ENCODE measurements at regions not wholly inside any gene's neighbourhood (a gene's known extent, or its start where the extent isn't known, plus 50 kb on each side); places are given as distances from the start of the nearest gene placed in this dataset.

DNA sequence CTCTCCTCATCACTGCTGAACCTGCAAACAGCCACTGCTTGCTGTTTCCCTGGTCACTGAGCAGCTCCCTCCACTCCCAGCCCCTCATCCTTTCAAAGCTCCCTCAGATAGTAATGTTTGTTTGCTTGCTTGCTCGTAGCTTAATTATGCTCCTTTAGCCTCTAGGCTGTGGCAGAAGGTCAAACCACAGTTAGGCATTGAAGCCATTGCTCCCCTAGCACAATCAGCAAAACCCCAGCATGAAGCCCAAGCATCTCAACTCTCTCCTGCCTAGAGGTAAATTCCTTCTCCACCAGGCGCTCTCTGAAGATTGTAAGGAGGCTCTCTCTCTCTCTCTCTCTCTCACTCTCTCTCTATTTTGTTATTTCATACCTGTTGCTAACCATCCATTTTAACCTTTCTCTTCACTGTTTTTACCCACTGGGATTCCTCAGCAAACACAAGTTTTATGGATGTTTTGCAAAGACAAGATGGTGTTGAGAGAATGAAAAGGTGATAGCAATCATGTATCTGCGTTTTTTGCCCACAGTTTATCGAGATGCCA is 135.9 kb upstream of the HNRNPA3 start:
- Histone ChIP-seq H3K36me3 (ENCODE audit: control insufficient read depth in 2 of 2, insufficient read depth in 2 of 2, low read length in 2 of 2) (no peaks in the 10 kb centered on the region), H3K4me3 (ENCODE audit: low read length in 2 of 2) (no peak overlapping the region), H3K9me3 (ENCODE audit: control insufficient read depth in 2 of 2, low read length in 2 of 2) (no peaks in the 10 kb centered on the region), H3K9ac (ENCODE audit: low read depth in 1 of 2, low read length in 2 of 2) (no peak overlapping the region), H3K27me3 (ENCODE audit: control insufficient read depth in 2 of 2, insufficient read depth in 2 of 2, low read length in 2 of 2) (peaks cover 2 to 3% of the 10 kb centered on the region in 2 donors), H3K4me1 (ENCODE audit: control insufficient read depth in 2 of 2, insufficient read depth in 2 of 2, low read length in 2 of 2) (no peaks in the 10 kb centered on the region), H3K27ac (ENCODE audit: low read depth in 2 of 2, low read length in 2 of 2) (no peak overlapping the region)

GRCh38 chr2:177077778-177078177 is 134.8 kb upstream of the HNRNPA3 start:
- H3K36me3 ChIP-seq (ENCODE audit: control insufficient read depth in 2 of 2, insufficient read depth in 2 of 2, low read length in 2 of 2) = no peaks in the 10 kb centered on the region
- no peak overlapping the region for H3K27ac ChIP-seq (ENCODE audit: low read depth in 2 of 2, low read length in 2 of 2)
- no peaks in the 10 kb centered on the region for H3K9me3 ChIP-seq (ENCODE audit: control insufficient read depth in 2 of 2, low read length in 2 of 2)
- no peaks in the 10 kb centered on the region for H3K4me1 ChIP-seq (ENCODE audit: control insufficient read depth in 2 of 2, insufficient read depth in 2 of 2, low read length in 2 of 2)
- no peak overlapping the region for H3K4me3 ChIP-seq (ENCODE audit: low read length in 2 of 2)
- H3K27me3 ChIP-seq (ENCODE audit: control insufficient read depth in 2 of 2, insufficient read depth in 2 of 2, low read length in 2 of 2) = peaks cover 2 to 3% of the 10 kb centered on the region in 2 donors
- no peak overlapping the region for H3K9ac ChIP-seq (ENCODE audit: low read depth in 1 of 2, low read length in 2 of 2)

DNA sequence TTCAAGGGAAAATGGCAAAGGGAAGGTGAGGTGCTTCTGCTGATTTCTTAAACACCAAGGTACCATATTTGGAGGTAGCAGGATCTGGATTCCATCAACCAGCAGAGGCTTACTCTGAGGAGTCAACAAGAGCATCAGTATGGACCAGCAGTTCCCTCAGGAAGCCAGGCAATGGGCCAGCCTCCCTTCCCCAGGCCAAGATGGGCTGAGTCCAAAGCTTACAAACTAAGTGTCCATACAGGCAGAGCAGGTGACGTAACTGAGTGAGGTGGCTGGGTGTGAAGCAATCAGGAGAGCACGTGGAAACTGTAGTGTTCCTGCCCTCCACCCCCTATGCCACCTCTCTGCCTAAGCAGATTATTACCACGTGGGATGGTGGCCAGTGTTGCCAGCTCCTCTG is 134.2 kb upstream of the HNRNPA3 start:
- Histone ChIP-seq H3K36me3 (ENCODE audit: control insufficient read depth in 2 of 2, insufficient read depth in 2 of 2, low read length in 2 of 2) (no peaks in the 10 kb centered on the region), H3K27me3 (ENCODE audit: control insufficient read depth in 2 of 2, insufficient read depth in 2 of 2, low read length in 2 of 2) (peaks cover 2 to 3% of the 10 kb centered on the region in 2 donors), H3K4me3 (ENCODE audit: low read length in 2 of 2) (no peak overlapping the region), H3K27ac (ENCODE audit: low read depth in 2 of 2, low read length in 2 of 2) (no peak overlapping the region), H3K4me1 (ENCODE audit: control insufficient read depth in 2 of 2, insufficient read depth in 2 of 2, low read length in 2 of 2) (no peaks in the 10 kb centered on the region), H3K9ac (ENCODE audit: low read depth in 1 of 2, low read length in 2 of 2) (no peak overlapping the region), H3K9me3 (ENCODE audit: control insufficient read depth in 2 of 2, low read length in 2 of 2) (no peaks in the 10 kb centered on the region)

DNA sequence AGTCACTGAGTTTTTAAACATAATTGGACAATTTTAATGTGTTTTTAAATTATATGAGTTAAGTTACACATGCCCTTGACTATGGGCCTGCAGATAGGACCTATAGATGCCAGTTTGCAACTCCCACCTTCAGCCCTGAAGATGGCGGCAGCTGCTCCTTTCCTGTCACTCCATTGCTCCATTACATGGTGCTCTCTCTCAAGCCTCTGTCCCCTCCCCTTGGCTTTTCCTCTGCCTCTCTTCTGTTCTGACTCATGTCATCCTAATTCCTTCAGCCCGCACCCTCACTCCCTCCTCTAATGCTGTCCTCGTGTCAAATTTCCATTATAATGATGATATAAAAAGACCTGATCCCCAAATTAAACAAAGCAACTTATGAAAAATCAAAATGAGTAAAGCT is 133.7 kb upstream of the HNRNPA3 start:
- Histone ChIP-seq H3K9me3 (ENCODE audit: control insufficient read depth in 2 of 2, low read length in 2 of 2) (no peaks in the 10 kb centered on the region), H3K4me3 (ENCODE audit: low read length in 2 of 2) (no peak overlapping the region), H3K27me3 (ENCODE audit: control insufficient read depth in 2 of 2, insufficient read depth in 2 of 2, low read length in 2 of 2) (peaks cover 2 to 3% of the 10 kb centered on the region in 2 donors), H3K9ac (ENCODE audit: low read depth in 1 of 2, low read length in 2 of 2) (no peak overlapping the region), H3K27ac (ENCODE audit: low read depth in 2 of 2, low read length in 2 of 2) (no peak overlapping the region), H3K4me1 (ENCODE audit: control insufficient read depth in 2 of 2, insufficient read depth in 2 of 2, low read length in 2 of 2) (no peaks in the 10 kb centered on the region), H3K36me3 (ENCODE audit: control insufficient read depth in 2 of 2, insufficient read depth in 2 of 2, low read length in 2 of 2) (no peaks in the 10 kb centered on the region)

DNA sequence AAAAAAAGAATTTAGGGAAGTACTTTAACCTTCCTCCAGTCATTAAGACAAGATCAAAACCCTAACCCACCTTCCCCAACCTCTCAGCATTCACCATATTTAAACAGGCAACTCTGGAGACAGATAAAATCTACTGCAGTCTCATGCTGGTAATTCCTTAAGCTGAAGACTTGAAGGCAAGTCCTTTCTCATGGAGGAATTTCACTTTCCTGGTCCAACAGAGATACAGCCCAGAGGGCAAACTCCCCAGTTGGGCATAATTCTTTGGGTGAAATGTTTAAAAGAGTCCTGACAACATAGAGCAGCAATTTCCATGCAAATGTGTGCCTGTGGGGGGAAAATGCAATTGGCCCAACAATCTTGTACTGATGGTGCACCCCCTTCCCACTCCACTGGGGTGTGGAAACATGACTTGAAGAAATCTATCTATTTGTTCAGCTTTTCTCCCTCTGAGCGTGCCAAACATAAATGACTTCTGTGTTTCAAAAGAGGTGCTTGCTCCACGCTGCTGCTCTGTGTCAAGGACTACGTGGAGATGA is 131.8 kb upstream of the HNRNPA3 start:
- Histone ChIP-seq H3K9ac (ENCODE audit: low read depth in 1 of 2, low read length in 2 of 2) (no peak overlapping the region), H3K27ac (ENCODE audit: low read depth in 2 of 2, low read length in 2 of 2) (no peak overlapping the region), H3K4me3 (ENCODE audit: low read length in 2 of 2) (no peak overlapping the region), H3K36me3 (ENCODE audit: control insufficient read depth in 2 of 2, insufficient read depth in 2 of 2, low read length in 2 of 2) (no peaks in the 10 kb centered on the region), H3K27me3 (ENCODE audit: control insufficient read depth in 2 of 2, insufficient read depth in 2 of 2, low read length in 2 of 2) (peaks cover 2 to 3% of the 10 kb centered on the region in 2 donors), H3K9me3 (ENCODE audit: control insufficient read depth in 2 of 2, low read length in 2 of 2) (no peaks in the 10 kb centered on the region), H3K4me1 (ENCODE audit: control insufficient read depth in 2 of 2, insufficient read depth in 2 of 2, low read length in 2 of 2) (no peaks in the 10 kb centered on the region)

DNA sequence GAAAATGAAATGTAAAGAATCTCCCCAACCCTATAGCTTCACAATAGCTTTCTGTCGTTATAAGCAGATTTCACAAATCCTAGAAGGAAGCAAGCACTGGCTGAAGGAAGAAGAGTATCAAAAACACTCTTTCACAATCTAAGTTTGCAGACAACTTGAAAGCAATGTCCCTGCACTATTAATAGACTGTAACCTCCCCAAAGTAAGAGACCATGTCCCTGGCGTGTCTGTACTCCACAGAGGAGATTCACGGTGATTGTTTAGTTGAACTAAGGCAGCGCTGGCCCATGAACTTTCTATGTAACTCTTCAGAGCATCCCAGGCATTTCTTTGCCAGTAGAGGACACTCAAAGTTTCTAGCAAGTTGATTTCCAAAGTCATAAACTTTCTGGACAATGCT is 128.0 kb upstream of the HNRNPA3 start:
- H3K36me3 ChIP-seq (ENCODE audit: control insufficient read depth in 2 of 2, insufficient read depth in 2 of 2, low read length in 2 of 2) = no peaks in the 10 kb centered on the region
- no peaks in the 10 kb centered on the region for H3K9me3 ChIP-seq (ENCODE audit: control insufficient read depth in 2 of 2, low read length in 2 of 2)
- H3K27me3 ChIP-seq (ENCODE audit: control insufficient read depth in 2 of 2, insufficient read depth in 2 of 2, low read length in 2 of 2) = no peaks in the 10 kb centered on the region
- no peak overlapping the region for H3K9ac ChIP-seq (ENCODE audit: low read depth in 1 of 2, low read length in 2 of 2)
- H3K4me3 ChIP-seq (ENCODE audit: low read length in 2 of 2) = no peak overlapping the region
- no peak overlapping the region for H3K27ac ChIP-seq (ENCODE audit: low read depth in 2 of 2, low read length in 2 of 2)
- H3K4me1 ChIP-seq (ENCODE audit: control insufficient read depth in 2 of 2, insufficient read depth in 2 of 2, low read length in 2 of 2) = no peaks in the 10 kb centered on the region

DNA sequence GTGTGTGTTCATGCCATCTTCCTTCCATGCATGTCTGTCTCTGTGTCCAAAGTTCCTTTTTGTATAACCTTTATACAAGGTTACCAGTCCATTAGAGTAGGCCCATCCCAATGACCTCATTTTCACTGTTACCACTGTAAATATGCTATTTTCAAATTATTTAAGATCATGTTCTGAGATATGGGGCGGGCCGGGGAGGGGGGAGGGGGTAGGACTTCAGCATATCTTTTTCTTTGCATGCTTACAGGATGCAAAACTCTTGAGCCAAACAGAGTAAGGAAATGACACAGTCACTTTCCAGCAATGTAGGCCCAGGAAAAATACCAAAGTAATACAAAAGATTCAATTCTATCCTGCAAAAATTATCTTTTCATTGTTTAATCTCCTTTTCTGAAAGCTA is 124.1 kb upstream of the HNRNPA3 start:
- Histone ChIP-seq H3K36me3 (ENCODE audit: control insufficient read depth in 2 of 2, insufficient read depth in 2 of 2, low read length in 2 of 2) (no peaks in the 10 kb centered on the region), H3K9me3 (ENCODE audit: control insufficient read depth in 2 of 2, low read length in 2 of 2) (no peaks in the 10 kb centered on the region), H3K4me3 (ENCODE audit: low read length in 2 of 2) (no peak overlapping the region), H3K27ac (ENCODE audit: low read depth in 2 of 2, low read length in 2 of 2) (no peak overlapping the region), H3K9ac (ENCODE audit: low read depth in 1 of 2, low read length in 2 of 2) (no peak overlapping the region), H3K27me3 (ENCODE audit: control insufficient read depth in 2 of 2, insufficient read depth in 2 of 2, low read length in 2 of 2) (no peaks in the 10 kb centered on the region), H3K4me1 (ENCODE audit: control insufficient read depth in 2 of 2, insufficient read depth in 2 of 2, low read length in 2 of 2) (no peaks in the 10 kb centered on the region)

DNA sequence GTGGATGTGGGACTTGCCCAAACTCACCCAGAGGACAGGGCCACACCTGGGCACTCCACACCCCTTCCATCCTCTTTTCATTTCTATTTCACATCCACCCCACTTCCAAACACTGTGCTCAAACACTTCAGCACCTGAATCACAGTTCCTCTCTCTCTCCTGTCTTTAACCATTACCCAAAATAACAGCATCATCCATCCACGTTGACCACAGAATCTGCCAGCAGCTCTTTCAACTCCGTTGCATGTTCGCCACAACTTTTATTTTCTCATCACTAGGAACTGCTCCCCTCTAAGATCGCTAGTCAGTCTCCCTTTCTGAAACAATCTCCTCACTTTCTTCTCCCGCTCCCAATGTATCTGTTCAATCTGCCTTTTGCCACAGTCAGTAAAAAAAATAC is 121.6 kb upstream of the HNRNPA3 start:
- Histone ChIP-seq H3K27ac (ENCODE audit: low read depth in 2 of 2, low read length in 2 of 2) (no peak overlapping the region), H3K36me3 (ENCODE audit: control insufficient read depth in 2 of 2, insufficient read depth in 2 of 2, low read length in 2 of 2) (no peaks in the 10 kb centered on the region), H3K9me3 (ENCODE audit: control insufficient read depth in 2 of 2, low read length in 2 of 2) (no peaks in the 10 kb centered on the region), H3K27me3 (ENCODE audit: control insufficient read depth in 2 of 2, insufficient read depth in 2 of 2, low read length in 2 of 2) (no peaks in the 10 kb centered on the region), H3K4me1 (ENCODE audit: control insufficient read depth in 2 of 2, insufficient read depth in 2 of 2, low read length in 2 of 2) (no peaks in the 10 kb centered on the region), H3K9ac (ENCODE audit: low read depth in 1 of 2, low read length in 2 of 2) (no peak overlapping the region), H3K4me3 (ENCODE audit: low read length in 2 of 2) (no peak overlapping the region)

DNA sequence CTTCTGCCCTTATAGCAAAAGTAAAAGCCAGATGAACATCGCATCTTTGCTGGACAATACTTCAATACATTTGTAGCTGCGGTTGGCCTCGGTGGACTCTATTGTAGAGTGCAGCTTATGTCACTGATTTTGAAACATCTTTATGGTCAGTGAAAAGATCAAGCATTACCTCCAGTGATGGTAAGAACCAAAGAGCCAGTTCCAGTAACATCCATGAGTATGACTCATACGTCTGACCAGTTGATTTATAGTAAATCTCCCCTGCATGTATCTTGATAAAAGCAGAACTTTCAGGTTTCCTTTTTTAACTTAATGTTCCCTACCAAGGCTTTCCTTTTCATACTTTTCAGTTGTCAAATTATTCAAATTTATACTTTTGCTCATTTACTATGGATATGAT is 119.2 kb upstream of the HNRNPA3 start:
- Histone ChIP-seq H3K27ac (ENCODE audit: low read depth in 2 of 2, low read length in 2 of 2) (no peak overlapping the region), H3K36me3 (ENCODE audit: control insufficient read depth in 2 of 2, insufficient read depth in 2 of 2, low read length in 2 of 2) (no peaks in the 10 kb centered on the region), H3K27me3 (ENCODE audit: control insufficient read depth in 2 of 2, insufficient read depth in 2 of 2, low read length in 2 of 2) (no peaks in the 10 kb centered on the region), H3K4me1 (ENCODE audit: control insufficient read depth in 2 of 2, insufficient read depth in 2 of 2, low read length in 2 of 2) (no peaks in the 10 kb centered on the region), H3K9ac (ENCODE audit: low read depth in 1 of 2, low read length in 2 of 2) (no peak overlapping the region), H3K4me3 (ENCODE audit: low read length in 2 of 2) (no peak overlapping the region), H3K9me3 (ENCODE audit: control insufficient read depth in 2 of 2, low read length in 2 of 2) (no peaks in the 10 kb centered on the region)

- Histone ChIP-seq H3K9ac (ENCODE audit: low read depth in 1 of 2, low read length in 2 of 2) (no peak overlapping the region), H3K27ac (ENCODE audit: low read depth in 2 of 2, low read length in 2 of 2) (no peak overlapping the region)
Observed at GRCh38 chr2:177098001-177098613, 114.5 kb upstream of the HNRNPA3 start.

More at GRCh38 chr2:177098001-177098613, 114.5 kb upstream of the HNRNPA3 start:
- Histone ChIP-seq H3K36me3 (ENCODE audit: control insufficient read depth in 2 of 2, insufficient read depth in 2 of 2, low read length in 2 of 2) (no peaks in the 10 kb centered on the region), H3K9me3 (ENCODE audit: control insufficient read depth in 2 of 2, low read length in 2 of 2) (peaks cover 0 to 2% of the 10 kb centered on the region in 2 donors), H3K4me1 (ENCODE audit: control insufficient read depth in 2 of 2, insufficient read depth in 2 of 2, low read length in 2 of 2) (no peaks in the 10 kb centered on the region), H3K4me3 (ENCODE audit: low read length in 2 of 2) (no peak overlapping the region), H3K27me3 (ENCODE audit: control insufficient read depth in 2 of 2, insufficient read depth in 2 of 2, low read length in 2 of 2) (no peaks in the 10 kb centered on the region)
